WTC11 (cell line): ENCODE measurements at regions not wholly inside any gene's neighbourhood (a gene's known extent, or its start where the extent isn't known, plus 50 kb on each side); places are given as distances from the start of the nearest gene placed in this dataset.

Source experiments
- ATAC-seq: fragments of 200-7000 bp; cut with Tn5 transposase; 2 replicates; pipeline ENCODE4 v1.10.0; 2021; ENCODE audit warnings: mild to moderate bottlenecking, moderate library complexity
- CTCF ChIA-PET: fragments of 300-600 bp; sonication (Branson Sonifier 250); formaldehyde crosslinking; loops from one replicate; lab custom pipeline; 2021; ENCODE audit warnings: antibody characterized with exemption; lab: Charles Lee
- POLR2A ChIA-PET: fragments of 350-600 bp; sonication (Branson Sonifier 250); formaldehyde crosslinking; loops from one replicate; lab custom pipeline; 2021; ENCODE audit warnings: antibody characterized with exemption; lab: Charles Lee
- DNase-seq: peaks from one replicate; pipeline ENCODE4 v3.0.0; 2021; ENCODE audit warnings: low spot score
- H3K27ac Mint-ChIP-seq: 2 replicates; pipeline ENCODE4 v1.8.0; 2021; ENCODE audit warnings: mixed read lengths
- H3K27me3 Mint-ChIP-seq: 2 replicates; pipeline ENCODE4 v1.8.0; 2021; ENCODE audit warnings: low read depth, mild to moderate bottlenecking, moderate library complexity, mixed read lengths
- H3K36me3 Mint-ChIP-seq: 2 replicates; pipeline ENCODE4 v1.8.0; 2021; ENCODE audit warnings: mixed read lengths
- H3K4me1 Mint-ChIP-seq: 2 replicates; pipeline ENCODE4 v1.8.0; 2022; ENCODE audit warnings: mixed read lengths
- H3K4me3 Mint-ChIP-seq: 2 replicates; pipeline ENCODE4 v1.8.0; 2021; ENCODE audit warnings: mild to moderate bottlenecking, moderate library complexity, mixed read lengths
- H3K9me3 Mint-ChIP-seq: 2 replicates; pipeline ENCODE4 v1.8.0; 2021; ENCODE audit warnings: mixed read lengths
- AR ChIP-seq: fragments of 250-450 bp; sonication (Bioruptor Pico); IDR thresholded peaks from 2 replicates; pipeline ENCODE4 v1.9.0; 2021; ENCODE audit warnings: mild to moderate bottlenecking
- CREB1 ChIP-seq: sonication (generic); formaldehyde crosslinking; IDR thresholded peaks from 2 replicates; pipeline ENCODE4 v1.8.0; 2023; ENCODE audit warnings: mild to moderate bottlenecking, missing genetic modification reagents
- ETV6 ChIP-seq: sonication (generic); formaldehyde crosslinking; IDR thresholded peaks from 2 replicates; pipeline ENCODE4 v1.8.1; 2022; ENCODE audit warnings: mild to moderate bottlenecking, missing genetic modification reagents
- FOXK1 ChIP-seq: sonication (generic); formaldehyde crosslinking; IDR thresholded peaks from 2 replicates; pipeline ENCODE4 v1.8.0; 2022; ENCODE audit warnings: mild to moderate bottlenecking, moderate library complexity, missing genetic modification reagents
- GABPB1 ChIP-seq: sonication (generic); formaldehyde crosslinking; IDR thresholded peaks from 2 replicates; pipeline ENCODE4 v1.8.1; 2023; ENCODE audit warnings: mild to moderate bottlenecking, missing genetic modification reagents
- HMGA2 ChIP-seq: fragments of 250-450 bp; sonication (Bioruptor Pico); IDR thresholded peaks from 2 replicates; pipeline ENCODE4 v1.4.0; 2021; ENCODE audit warnings: mild to moderate bottlenecking, moderate library complexity
- JAZF1 ChIP-seq: fragments of 250-450 bp; sonication (Bioruptor Pico); IDR thresholded peaks from 2 replicates; pipeline ENCODE4 v1.9.0; 2021; ENCODE audit warnings: moderate library complexity, mild to moderate bottlenecking, inconsistent platforms
- JUN ChIP-seq: sonication (generic); formaldehyde crosslinking; IDR thresholded peaks from 2 replicates; pipeline ENCODE4 v1.8.0; 2023; ENCODE audit warnings: mild to moderate bottlenecking, missing genetic modification reagents
- MLX ChIP-seq: sonication (generic); formaldehyde crosslinking; IDR thresholded peaks from 2 replicates; pipeline ENCODE4 v1.8.1; 2023; ENCODE audit warnings: mild to moderate bottlenecking, missing genetic modification reagents, moderate library complexity
- OVOL2 ChIP-seq: fragments of 250-450 bp; sonication (Bioruptor Pico); IDR thresholded peaks from 2 replicates; pipeline ENCODE4 v1.9.0; 2021; ENCODE audit warnings: mild to moderate bottlenecking, borderline replicate concordance
- PRRX2 ChIP-seq: fragments of 250-450 bp; sonication (Bioruptor Pico); IDR thresholded peaks from 2 replicates; pipeline ENCODE4 v1.8.0; 2021; ENCODE audit warnings: mild to moderate bottlenecking
- RELA ChIP-seq: sonication (generic); formaldehyde crosslinking; IDR thresholded peaks from 2 replicates; pipeline ENCODE4 v1.8.1; 2022; ENCODE audit warnings: missing genetic modification reagents, mild to moderate bottlenecking, borderline replicate concordance
- TEAD1 ChIP-seq: sonication (generic); formaldehyde crosslinking; IDR thresholded peaks from 2 replicates; pipeline ENCODE4 v1.8.0; 2022; ENCODE audit warnings: mild to moderate bottlenecking, missing genetic modification reagents
- TP53 ChIP-seq: sonication (generic); formaldehyde crosslinking; IDR thresholded peaks from 2 replicates; pipeline ENCODE4 v1.8.1; 2023; ENCODE audit warnings: mild to moderate bottlenecking, missing genetic modification reagents
- USF1 ChIP-seq: sonication (generic); formaldehyde crosslinking; IDR thresholded peaks from 2 replicates; pipeline ENCODE4 v1.8.0; 2022; ENCODE audit warnings: mild to moderate bottlenecking, missing genetic modification reagents
- ZBTB21 ChIP-seq: sonication (generic); formaldehyde crosslinking; IDR thresholded peaks from 2 replicates; pipeline ENCODE4 v1.8.1; 2023; ENCODE audit warnings: mild to moderate bottlenecking, missing genetic modification reagents, borderline replicate concordance
- ZNF396 ChIP-seq: fragments of 250-450 bp; sonication (Bioruptor Pico); IDR thresholded peaks from 2 replicates; pipeline ENCODE4 v1.8.0; 2021; ENCODE audit warnings: mild to moderate bottlenecking, moderate library complexity, borderline replicate concordance
- ZNF671 ChIP-seq: fragments of 250-450 bp; sonication (Bioruptor Pico); IDR thresholded peaks from 2 replicates; pipeline ENCODE4 v1.8.0; 2021; ENCODE audit warnings: mild to moderate bottlenecking
- TF ChIP-seq, protein P1 (sequence below): sonication (generic); formaldehyde crosslinking; IDR thresholded peaks from 2 replicates; pipeline ENCODE4 v1.8.1; 2023; ENCODE audit warnings: mild to moderate bottlenecking, moderate library complexity, missing genetic modification reagents
- TF ChIP-seq, protein P2 (sequence below): sonication (generic); formaldehyde crosslinking; conservative IDR thresholded peaks from 2 replicates; pipeline ENCODE4 v1.8.1; 2022; ENCODE audit warnings: mild to moderate bottlenecking, missing genetic modification reagents
- TF ChIP-seq, protein P3 (sequence below): sonication (generic); formaldehyde crosslinking; IDR thresholded peaks from 2 replicates; pipeline ENCODE4 v1.8.1; 2022; ENCODE audit warnings: low read depth, missing genetic modification reagents, borderline replicate concordance
- TF ChIP-seq, protein P4 (sequence below): sonication (generic); formaldehyde crosslinking; IDR thresholded peaks from 2 replicates; pipeline ENCODE4 v1.8.1; 2022; ENCODE audit warnings: missing genetic modification reagents, borderline replicate concordance
- TF ChIP-seq, protein P5 (sequence below): sonication (generic); formaldehyde crosslinking; IDR thresholded peaks from 2 replicates; pipeline ENCODE4 v1.8.1; 2022; ENCODE audit warnings: low read depth, mild to moderate bottlenecking, moderate library complexity, missing genetic modification reagents, borderline replicate concordance

DNA sequence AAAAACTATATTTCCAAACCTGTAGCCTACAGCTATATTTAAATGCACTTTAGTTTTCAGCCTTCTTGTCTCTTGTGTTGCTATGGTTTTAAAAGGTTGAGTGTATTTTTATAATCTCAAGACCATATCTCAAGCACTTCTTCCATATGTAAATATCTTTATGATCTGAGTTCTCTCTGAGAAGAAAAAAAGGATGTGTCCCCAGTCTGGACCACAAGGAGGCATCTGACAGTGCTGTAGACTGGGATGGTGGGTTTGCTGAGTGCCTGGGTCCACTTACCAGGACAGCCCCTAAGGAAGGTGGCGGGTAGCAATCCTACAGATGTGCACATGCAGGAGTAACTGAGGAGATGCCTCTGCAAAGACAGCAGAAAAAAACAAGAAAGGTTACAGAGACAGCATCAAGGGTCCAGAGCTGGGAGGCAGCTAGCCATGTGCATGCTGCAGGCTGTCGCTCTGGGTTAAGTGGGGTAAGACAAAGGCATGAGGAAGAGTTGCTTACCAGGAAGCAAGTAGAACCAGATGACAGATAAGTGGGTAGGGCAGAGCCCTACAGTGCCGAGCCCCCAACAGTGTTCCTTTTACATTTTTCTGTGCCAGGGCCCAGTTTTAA lies 70.6 kb upstream of the SNRK start (continued):
- TF ChIP-seq, protein P1, sequence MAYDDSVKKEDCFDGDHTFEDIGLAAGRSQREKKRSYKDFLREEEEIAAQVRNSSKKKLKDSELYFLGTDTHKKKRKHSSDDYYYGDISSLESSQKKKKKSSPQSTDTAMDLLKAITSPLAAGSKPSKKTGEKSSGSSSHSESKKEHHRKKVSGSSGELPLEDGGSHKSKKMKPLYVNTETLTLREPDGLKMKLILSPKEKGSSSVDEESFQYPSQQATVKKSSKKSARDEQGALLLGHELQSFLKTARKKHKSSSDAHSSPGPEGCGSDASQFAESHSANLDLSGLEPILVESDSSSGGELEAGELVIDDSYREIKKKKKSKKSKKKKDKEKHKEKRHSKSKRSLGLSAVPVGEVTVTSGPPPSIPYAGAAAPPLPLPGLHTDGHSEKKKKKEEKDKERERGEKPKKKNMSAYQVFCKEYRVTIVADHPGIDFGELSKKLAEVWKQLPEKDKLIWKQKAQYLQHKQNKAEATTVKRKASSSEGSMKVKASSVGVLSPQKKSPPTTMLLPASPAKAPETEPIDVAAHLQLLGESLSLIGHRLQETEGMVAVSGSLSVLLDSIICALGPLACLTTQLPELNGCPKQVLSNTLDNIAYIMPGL (CRISPR knock-in tag), result no peak

- TF ChIP-seq ETV6 (no peak), MLX (CRISPR knock-in tag) (no peak), TP53 (CRISPR knock-in tag) (no peak), FOXK1 (CRISPR knock-in tag) (no peak), JAZF1 (CRISPR knock-in tag) (no peak), ZNF396 (CRISPR knock-in tag) (no peak), ZBTB21 (no peak), HMGA2 (CRISPR knock-in tag) (no peak), PRRX2 (CRISPR knock-in tag) (no peak), TEAD1 (CRISPR knock-in tag) (no peak), OVOL2 (no peak), CREB1 (CRISPR knock-in tag) (no peak)
- TF ChIP-seq, protein P2, sequence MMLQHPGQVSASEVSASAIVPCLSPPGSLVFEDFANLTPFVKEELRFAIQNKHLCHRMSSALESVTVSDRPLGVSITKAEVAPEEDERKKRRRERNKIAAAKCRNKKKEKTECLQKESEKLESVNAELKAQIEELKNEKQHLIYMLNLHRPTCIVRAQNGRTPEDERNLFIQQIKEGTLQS (CRISPR knock-in tag), result no peak
- TF ChIP-seq, protein P3, sequence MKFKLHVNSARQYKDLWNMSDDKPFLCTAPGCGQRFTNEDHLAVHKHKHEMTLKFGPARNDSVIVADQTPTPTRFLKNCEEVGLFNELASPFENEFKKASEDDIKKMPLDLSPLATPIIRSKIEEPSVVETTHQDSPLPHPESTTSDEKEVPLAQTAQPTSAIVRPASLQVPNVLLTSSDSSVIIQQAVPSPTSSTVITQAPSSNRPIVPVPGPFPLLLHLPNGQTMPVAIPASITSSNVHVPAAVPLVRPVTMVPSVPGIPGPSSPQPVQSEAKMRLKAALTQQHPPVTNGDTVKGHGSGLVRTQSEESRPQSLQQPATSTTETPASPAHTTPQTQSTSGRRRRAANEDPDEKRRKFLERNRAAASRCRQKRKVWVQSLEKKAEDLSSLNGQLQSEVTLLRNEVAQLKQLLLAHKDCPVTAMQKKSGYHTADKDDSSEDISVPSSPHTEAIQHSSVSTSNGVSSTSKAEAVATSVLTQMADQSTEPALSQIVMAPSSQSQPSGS (CRISPR knock-in tag), result no peak
- ATAC-seq (no peak), DNase-seq (no peak)
- Mint-ChIP-seq H3K27ac (no peak overlapping the region), H3K4me3 (no peak overlapping the region), H3K36me3 (no peaks in the 10 kb centered on the region), H3K27me3 (no peaks in the 10 kb centered on the region; the same call in 1 of the 2 replicates), H3K4me1 (no peaks in the 10 kb centered on the region), H3K9me3 (no peaks in the 10 kb centered on the region; the same call in 1 of the 2 replicates)
- ChIA-PET CTCF (no interaction called here), POLR2A (no interaction called here)
Observed at GRCh38 chr3:43215138-43215537, 71.2 kb upstream of the SNRK start.

DNA sequence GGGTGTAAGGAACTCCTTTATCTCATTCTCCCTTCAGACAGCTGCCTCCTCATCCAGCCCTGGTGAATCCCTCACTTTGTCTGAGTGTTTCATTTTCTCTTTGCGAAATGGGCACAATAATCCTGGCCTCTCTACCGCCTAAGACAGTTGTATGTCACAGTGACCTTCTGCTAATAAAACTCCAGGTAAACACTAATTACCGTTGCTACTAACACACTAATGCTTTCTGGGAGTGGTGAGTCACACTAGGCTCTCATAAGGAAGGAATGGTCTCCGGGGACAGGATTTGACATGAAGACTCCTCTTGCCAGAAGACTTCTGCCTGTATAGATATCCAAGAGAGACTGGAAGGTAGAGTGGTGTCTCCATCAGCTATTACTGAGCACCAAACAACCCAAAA lies 71.7 kb upstream of the SNRK start:
- no peak for DNase-seq
- no peaks in the 10 kb centered on the region for H3K36me3 Mint-ChIP-seq
- H3K9me3 Mint-ChIP-seq, result no peaks in the 10 kb centered on the region; the same call in 1 of the 2 replicates
- no peaks in the 10 kb centered on the region; the same call in 1 of the 2 replicates for H3K27me3 Mint-ChIP-seq
- CTCF ChIA-PET, result no interaction called here
- POLR2A ChIA-PET, result no interaction called here
- no peak for ATAC-seq
- H3K4me1 Mint-ChIP-seq, result no peaks in the 10 kb centered on the region
- no peak overlapping the region for H3K27ac Mint-ChIP-seq
- H3K4me3 Mint-ChIP-seq, result no peak overlapping the region
- TF ChIP-seq GABPB1 (no peak), RELA (CRISPR knock-in tag) (no peak), ZNF396 (CRISPR knock-in tag) (no peak), ZNF671 (CRISPR knock-in tag) (no peak), JUN (CRISPR knock-in tag) (no peak), MLX (CRISPR knock-in tag) (no peak), USF1 (CRISPR knock-in tag) (no peak), AR (no peak)
- TF ChIP-seq, protein P4, sequence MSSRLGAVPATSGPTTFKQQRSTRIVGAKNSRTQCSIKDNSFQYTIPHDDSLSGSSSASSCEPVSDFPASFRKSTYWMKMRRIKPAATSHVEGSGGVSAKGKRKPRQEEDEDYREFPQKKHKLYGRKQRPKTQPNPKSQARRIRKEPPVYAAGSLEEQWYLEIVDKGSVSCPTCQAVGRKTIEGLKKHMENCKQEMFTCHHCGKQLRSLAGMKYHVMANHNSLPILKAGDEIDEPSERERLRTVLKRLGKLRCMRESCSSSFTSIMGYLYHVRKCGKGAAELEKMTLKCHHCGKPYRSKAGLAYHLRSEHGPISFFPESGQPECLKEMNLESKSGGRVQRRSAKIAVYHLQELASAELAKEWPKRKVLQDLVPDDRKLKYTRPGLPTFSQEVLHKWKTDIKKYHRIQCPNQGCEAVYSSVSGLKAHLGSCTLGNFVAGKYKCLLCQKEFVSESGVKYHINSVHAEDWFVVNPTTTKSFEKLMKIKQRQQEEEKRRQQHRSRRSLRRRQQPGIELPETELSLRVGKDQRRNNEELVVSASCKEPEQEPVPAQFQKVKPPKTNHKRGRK, result no peak
- TF ChIP-seq, protein P5, sequence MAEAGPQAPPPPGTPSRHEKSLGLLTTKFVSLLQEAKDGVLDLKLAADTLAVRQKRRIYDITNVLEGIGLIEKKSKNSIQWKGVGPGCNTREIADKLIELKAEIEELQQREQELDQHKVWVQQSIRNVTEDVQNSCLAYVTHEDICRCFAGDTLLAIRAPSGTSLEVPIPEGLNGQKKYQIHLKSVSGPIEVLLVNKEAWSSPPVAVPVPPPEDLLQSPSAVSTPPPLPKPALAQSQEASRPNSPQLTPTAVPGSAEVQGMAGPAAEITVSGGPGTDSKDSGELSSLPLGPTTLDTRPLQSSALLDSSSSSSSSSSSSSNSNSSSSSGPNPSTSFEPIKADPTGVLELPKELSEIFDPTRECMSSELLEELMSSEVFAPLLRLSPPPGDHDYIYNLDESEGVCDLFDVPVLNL (CRISPR knock-in tag), result no peak
